Erythroblast (primary cell): ENCODE measurements at regions not wholly inside any gene's neighbourhood (a gene's known extent, or its start where the extent isn't known, plus 50 kb on each side); places are given as distances from the start of the nearest gene placed in this dataset.
"Not testable (repeated sequence)": the region's sequence is repeated elsewhere in the genome, so short reads cannot be mapped to it uniquely, and the experiment has no call there.

Source experiments
- DNase-seq, 2 experiments: peaks; one replicate each; lab custom pipeline; 2025; lab: John Stamatoyannopoulos, UW
- GATA1 ChIP-seq: IDR thresholded peaks from 2 replicates; pipeline ENCODE4 v1.6.1; 2011; ENCODE audit warnings: low read depth, mild to moderate bottlenecking, control low read depth, low read length, moderate library complexity
- POLR2A ChIP-seq: IDR thresholded peaks from 2 replicates; pipeline ENCODE4 v1.6.1; 2011; ENCODE audit warnings: mild to moderate bottlenecking, low read length

DNA sequence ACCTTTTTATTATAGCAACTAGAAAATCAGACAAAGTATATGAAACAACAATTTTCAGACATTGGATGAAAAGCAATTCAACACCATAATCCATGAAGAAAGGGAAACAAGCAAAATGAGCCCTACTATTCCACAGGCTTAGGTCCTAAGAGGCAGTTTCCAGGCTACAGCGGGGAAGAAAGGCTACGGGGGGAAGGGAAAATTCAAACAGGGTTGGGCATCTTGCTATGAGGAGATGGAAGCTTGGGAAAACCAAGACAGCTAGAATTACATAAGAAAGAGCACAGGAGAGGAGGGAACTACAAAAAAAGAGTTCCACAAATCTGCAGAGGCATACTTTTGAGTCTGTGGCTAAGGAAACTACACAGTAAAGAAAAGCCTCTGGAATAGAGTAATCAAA is 356.0 kb upstream of the CLEC14A start:
- no peak for TF ChIP-seq POLR2A
- TF ChIP-seq GATA1: no peak
- no peak for DNase-seq

DNA sequence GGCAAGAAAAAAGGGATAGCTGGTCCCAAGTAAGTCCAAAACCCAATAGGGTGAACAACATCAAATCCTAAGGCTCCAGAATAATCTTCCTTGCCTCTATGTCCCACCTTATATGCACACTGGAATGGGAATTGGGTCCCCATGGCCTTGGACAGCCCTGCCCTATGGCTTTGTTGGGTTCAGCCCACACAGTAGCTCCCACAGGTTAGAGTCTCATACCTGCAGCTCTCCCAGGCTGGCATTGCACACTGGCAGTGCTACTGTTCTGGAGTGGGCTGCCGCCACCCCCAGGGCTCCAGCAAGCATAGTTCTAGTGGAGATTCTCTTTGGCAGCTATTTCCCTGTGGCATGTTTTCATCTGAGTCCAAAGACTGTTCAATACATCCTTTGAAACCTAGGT is 352.4 kb upstream of the CLEC14A start:
- no peak for DNase-seq
- TF ChIP-seq GATA1 (no peak), POLR2A (no peak)

DNA sequence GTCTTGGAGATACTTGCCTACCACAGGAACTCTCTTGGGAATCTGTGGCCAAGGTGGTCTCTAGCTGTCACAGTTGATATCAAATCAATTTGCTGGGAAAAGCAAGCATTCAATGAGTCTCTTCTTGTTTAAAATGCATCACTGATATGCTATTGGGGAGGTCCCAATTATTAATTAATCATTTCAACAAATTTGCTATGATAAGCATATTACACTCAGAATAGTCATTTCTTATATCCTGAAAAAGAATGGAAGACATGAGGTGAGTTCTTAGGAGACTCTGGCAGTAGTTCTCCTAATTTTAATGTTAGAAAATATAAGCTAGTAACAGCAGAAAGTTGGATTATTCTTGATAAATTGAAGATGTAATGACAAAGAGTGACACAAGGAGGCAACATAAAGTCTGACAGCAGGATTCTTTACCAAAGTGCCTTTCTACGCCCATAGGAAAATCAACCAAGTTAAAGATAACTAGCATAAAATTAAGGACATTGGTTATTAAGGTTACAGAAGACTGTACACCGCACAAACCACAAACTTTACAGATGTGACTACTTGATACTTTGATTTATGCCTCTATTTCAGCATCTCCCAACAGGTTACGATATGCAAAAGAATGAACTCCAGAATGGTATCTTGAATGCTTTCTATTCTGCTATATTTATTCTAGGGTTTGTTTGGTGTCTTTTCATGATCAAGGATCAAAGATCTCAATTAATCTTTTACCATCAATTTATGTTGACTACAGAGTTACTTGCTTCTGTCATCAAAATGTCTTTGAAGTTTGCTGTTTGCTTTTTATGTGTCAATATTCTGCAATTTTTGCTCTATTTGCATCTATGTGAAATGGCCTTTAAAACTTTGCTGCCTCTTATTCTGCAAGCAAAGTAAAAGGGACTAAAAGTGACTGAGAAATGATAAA is 349.6 kb upstream of the CLEC14A start:
- TF ChIP-seq POLR2A: no peak
- TF ChIP-seq GATA1: no peak
- no peak for DNase-seq

DNA sequence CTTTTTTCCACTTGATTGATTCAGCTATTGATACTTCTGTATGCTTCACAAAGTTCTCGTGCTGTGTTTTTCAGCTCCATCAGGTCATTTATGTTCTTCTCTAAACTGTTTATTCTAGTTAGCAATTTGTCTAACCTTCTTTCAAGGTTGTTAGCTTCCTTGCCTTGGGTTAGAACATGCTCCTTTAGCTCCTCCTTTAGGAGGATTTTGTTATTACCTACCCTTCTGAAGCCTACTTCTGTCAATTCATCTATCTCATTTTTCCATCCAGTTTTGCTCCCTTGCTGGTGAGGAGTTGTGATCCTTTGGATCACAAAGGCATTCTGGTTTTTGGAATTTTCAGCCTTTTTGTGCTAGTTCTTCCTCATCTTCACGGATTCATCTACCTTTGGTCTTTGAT is 344.7 kb upstream of the CLEC14A start:
- not testable (repeated sequence) for DNase-seq

DNA sequence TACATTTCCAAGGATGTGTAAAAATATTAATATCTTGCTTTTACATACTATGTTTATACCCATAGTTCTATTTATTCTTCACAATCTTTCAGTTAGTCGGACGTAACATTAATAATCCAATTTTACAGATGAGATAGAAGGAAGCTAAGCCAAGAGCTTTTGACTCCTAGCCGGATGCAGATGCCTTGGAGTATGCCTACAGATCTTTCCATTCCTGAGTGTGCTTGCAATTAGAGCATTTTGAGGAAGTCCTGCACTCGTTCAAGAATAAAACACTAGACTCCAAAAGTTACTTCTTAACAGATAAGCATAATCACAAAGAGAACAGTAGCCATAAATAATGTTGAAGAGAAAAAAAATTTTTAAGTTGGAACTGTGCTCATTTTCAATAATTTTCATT is 337.6 kb upstream of the CLEC14A start:
- no peak for TF ChIP-seq POLR2A
- TF ChIP-seq GATA1: no peak
- DNase-seq: no peak

DNA sequence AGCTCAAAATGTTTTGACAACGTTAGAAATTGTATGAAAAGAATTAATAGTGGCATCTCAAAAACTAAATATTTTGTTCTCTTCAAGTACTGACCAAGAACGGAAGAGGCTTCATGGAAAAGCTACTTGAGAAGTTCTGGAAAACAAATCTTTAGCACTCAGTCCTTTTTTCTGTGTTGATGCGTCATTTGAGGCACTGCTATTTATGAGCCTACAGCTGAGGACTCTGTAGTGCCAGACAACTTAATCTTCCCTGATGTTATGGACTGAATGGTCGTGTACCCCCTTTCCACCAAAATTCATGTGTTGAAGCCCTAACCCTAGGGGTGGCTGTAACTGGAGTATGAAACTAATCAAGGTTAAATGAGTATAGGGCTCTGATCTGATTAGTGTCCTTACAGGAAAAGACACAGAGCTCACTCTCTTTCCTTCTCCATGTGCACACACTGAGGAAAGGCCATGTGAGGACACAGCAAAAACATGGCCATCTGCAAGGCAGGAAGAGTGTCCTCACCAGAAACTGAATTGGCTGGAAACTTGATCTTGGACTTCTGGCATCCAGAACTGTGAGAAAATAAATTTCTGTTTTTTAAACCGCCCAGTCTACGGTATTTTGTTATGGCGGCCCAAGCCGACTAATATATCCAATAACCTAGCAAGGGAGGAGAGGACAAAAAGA is 337.0 kb upstream of the CLEC14A start:
- TF ChIP-seq POLR2A (no peak), GATA1 (no peak)
- no peak for DNase-seq

DNA sequence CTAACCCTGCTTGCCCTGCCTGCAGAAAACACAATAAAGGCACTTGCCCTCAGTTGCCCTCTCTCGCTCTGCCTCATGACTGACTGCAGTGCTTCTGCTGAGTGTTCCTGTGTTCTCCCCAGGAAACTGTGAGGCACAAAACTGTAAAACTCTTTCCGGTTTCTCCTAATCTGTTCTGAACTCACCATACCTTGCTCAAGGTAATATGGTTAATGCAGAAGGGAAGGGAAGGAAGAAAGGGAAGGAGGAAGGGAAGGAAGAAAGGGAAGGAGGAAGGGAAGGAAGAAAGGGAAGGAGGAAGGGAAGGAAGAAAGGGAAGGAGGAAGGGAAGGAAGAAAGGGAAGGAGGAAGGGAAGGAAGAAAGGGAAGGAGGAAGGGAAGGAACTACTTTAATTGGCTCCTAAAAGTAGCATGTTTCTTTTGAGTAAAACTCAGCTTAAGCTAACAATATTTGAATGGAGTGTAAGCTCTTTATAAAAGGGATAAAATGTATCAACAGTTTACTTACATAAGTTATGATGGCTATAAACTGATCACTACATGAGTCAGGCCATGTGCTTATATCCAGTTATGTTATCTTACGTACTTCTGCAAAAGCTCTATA is 334.0 kb upstream of the CLEC14A start:
- DNase-seq: no peak
- TF ChIP-seq POLR2A (no peak), GATA1 (no peak)

DNA sequence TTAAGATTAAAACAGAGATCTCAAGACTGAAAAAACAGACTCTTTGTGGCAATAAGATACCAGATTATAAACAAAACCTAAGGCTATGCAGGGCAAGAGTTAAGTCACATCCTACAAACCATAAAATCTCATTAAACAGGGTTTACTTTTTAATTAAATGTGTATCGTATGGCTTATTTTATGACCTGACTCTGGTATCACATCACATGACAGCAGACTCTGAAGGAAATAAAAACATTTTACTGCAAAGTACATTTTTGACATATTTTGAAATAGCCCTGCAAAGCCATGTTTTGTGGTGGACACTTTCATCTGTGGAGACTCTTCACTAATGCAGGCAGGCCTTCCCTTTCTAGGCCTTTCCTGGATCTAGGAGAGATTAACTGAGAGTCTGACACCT is 327.6 kb upstream of the CLEC14A start:
- TF ChIP-seq POLR2A (no peak), GATA1 (no peak)
- DNase-seq: no peak

DNA sequence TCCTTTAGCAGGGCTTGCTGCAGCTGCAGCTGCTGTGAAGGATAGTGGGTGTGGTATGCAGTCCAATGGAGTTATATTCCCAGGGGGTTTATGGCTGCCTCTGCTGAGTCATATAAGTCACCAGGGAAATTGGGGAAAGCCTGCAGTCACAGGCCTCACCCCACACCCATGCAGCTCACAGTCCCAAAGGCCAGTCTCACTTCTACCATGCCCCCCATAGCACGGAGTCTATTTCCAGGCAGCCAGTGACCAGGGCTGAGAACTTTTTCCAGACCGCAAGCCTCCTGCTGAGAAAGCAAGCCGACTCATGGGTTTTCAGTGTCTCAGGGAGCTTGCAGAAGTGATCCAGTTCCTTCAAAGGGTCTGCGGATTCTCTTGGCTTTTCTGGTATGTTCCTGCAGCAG is 322.4 kb upstream of the CLEC14A start:
- no peak for DNase-seq

DNA sequence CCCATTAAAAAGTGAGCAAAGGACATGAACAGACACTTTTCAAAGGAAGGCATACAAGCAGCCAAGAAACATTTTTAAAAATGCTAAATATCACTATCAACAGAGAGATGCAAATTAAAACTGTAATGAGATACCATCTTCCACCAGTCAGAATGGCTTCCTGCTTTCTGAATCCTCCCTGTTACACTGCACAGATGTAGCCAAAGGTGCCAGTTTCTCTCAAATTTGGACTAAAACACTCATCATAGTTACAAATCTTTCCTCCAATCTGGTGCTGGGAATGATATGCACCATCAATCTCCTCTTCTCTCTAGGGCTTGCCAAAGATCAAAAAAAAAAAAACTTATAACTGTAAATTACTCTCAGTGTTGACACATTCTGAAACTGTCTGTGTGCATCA is 311.8 kb upstream of the CLEC14A start:
- TF ChIP-seq GATA1 (no peak), POLR2A (no peak)
- DNase-seq: no peak

More for the DNA sequence above, 322.4 kb upstream of the CLEC14A start:
- TF ChIP-seq POLR2A (no peak), GATA1 (no peak)

DNA sequence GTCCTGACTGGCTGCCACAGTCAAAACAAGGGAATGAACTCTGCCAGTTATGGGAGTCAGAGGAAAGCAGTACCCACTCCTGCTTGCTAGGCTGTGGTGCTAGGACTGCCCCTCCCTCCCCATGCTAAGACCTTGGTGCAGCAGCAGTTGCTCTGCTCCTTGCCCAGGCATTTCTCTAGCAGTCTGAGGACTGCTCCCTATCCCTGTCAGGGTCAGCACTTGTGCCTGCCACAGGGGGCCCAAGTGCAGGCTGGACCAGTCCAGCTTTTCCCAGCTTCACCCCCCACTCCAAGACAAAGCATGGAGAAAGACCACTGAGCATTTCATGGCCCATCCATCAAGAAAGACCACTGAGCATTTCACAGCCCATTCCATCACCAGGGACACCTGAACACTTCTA is 305.8 kb upstream of the CLEC14A start:
- TF ChIP-seq POLR2A (no peak), GATA1 (no peak)

DNA sequence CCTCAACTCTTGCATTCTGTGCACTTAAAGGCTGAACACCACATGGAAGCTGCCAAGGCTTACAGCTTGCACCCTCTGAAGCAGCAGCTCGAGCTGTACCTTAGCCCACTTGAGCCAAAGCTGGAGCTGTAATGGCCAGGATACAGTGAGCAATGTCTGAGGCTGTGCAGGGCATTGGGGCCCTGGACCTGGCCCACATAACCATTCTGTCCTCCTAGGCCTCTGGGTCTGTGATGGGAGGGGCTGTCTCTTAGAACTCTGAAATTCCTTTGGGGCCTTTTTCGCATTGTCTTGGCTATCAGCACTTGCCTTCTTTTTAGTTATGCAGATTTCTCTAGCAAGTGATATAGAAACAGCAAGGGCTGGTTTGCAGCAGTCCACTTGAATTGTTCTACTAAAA is 303.8 kb upstream of the CLEC14A start:
- no peak for DNase-seq
- TF ChIP-seq GATA1: no peak

More for the DNA sequence above, 305.8 kb upstream of the CLEC14A start:
- DNase-seq: no peak

DNA sequence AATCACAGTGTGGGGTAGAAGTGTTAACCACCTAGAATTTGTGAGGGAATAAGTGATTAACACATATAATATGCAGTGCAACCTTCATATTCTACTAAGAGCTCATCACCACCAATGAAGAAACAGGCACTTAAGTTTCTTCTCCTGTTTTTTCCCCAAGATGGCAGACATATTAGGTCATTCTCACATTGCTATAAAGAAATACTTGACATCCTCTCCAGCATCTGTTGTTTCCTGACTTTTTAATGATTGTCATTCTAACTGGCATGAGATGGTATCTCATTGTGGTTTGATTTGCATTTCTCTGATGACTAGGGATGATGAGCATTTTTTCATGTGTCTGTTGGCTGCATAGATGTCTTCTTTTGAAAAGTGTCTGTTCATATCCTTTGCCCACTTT is 301.5 kb upstream of the CLEC14A start:
- not testable (repeated sequence) for DNase-seq

DNA sequence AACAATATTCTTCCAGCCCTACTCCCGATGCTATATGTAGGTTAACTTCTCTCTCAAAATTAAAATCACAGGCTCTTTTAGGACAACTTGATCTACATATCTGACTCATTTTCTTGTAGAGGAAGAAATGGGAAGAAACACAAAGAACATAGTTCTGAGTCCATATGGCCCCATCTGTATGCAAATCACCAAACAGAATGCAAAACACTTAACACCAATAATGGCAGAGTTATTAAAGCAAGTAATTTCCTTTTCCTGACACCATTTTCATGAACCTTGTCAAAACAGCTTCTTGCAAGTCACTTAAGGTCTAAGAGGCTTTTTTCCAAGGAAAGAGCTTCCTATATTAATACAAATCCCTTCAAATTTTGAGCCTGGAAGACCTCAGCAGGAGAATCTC is 300.4 kb upstream of the CLEC14A start:
- no peak for DNase-seq
- TF ChIP-seq POLR2A (no peak), GATA1 (no peak)
